ENCODE measurements at regions not wholly inside any gene's neighbourhood (a gene's known extent, or its start where the extent isn't known, plus 50 kb on each side); places are given as distances from the start of the nearest gene placed in this dataset.

DNA sequence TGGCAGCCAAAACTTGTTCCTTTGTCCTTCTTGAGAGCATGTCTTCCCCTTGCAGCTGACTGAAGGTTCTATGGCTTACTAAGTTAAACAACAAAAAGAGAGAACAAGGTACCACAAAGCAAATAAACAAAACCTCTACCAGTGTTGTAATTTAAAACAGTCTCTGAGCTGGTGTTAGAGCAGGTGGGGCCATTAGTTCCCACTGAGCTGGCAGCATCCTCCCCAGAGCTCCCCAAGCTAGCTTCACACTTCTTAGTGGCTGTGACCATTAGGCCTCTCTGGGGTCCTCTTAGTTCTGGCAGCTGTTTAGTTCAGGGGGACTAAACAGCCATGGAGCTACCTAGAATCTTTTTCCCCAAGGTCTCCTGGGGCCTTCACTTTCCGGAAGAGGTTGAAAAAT lies 128.6 kb upstream of the ELL2 start:
- H3K4me3 ChIP-seq (ENCODE audit: low read depth, low read length) = no peak overlapping the region
- DNase-seq (ENCODE audit: low read depth) = no peak

- no peak for DNase-seq (ENCODE audit: low read depth)
- H3K4me3 ChIP-seq (ENCODE audit: low read depth, low read length) = no peak overlapping the region
These were observed 127.3 kb upstream of the ELL2 start for GRCh38 chr5:96088706-96089498.

- no peak overlapping the region for H3K4me3 ChIP-seq (ENCODE audit: low read depth, low read length)
- DNase-seq (ENCODE audit: low read depth) = no peak
These were observed 126.3 kb upstream of the ELL2 start for GRCh38 chr5:96087939-96088338.

- DNase-seq (ENCODE audit: low read depth) = no peak
- H3K4me3 ChIP-seq (ENCODE audit: low read depth, low read length) = no peak overlapping the region
These were observed 123.3 kb upstream of the ELL2 start for GRCh38 chr5:96084874-96085506.

DNA sequence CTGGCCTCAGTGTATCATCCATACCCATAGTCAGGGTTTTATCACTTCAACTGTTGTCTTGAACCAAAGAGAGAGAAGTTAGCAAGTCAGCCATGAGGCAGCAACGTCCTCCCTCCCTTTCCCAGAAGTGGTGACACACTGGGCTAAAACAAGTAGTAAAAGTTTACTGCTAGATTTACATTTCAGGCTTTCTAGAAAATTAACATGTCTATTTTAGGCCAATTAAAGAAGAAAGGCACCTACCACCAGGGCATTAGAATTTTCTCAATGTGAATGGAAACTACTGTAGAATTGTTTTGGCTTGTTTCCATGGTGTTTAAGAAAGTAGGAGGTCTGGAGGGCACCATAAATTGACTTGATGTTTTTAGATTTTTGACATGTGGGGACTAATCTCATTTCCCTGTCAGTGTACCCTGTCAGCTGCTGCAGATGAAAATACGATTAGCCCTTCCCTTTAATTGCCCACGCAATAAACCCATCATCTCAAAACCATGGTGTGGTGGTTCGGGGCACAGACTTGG lies 121.8 kb upstream of the ELL2 start:
- no peak for DNase-seq (ENCODE audit: low read depth)
- no peak overlapping the region for H3K4me3 ChIP-seq (ENCODE audit: low read depth, low read length)

DNA sequence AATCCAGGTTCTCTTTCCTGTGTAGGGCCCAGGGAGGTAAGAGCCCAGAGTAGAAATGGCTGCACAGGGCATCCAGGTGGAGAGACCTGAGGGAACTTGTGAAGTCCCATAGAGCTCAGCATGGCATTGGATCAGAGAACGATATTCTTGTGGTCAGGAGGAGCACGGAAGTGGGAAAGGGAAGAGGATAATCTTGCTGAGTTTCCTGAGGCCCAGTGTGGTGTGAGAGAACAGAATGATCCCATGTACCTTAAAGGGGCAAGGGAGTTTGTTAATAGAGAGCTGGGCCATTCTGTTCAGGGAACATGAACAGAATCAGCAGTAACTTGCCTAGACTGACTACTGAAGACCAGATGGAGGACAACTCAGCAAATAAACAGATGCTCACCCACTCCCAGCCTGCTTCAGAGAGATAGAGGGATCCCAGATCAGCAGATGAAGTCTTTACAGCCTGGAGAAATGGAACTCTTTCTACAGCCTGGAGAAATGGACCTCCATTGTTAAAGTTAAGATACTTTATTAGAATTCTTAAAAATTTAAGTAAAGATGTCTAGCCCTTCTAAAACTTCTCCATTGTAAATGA lies 119.7 kb upstream of the ELL2 start:
- no peak for DNase-seq (ENCODE audit: low read depth)
- H3K4me3 ChIP-seq (ENCODE audit: low read depth, low read length) = no peak overlapping the region

GRCh38 chr5:96080557-96080956 lies 118.9 kb upstream of the ELL2 start:
- no peak for DNase-seq (ENCODE audit: low read depth)
- no peak overlapping the region for H3K4me3 ChIP-seq (ENCODE audit: low read depth, low read length)

GRCh38 chr5:96079962-96080361 lies 118.3 kb upstream of the ELL2 start:
- no peak overlapping the region for H3K4me3 ChIP-seq (ENCODE audit: low read depth, low read length)
- DNase-seq (ENCODE audit: low read depth) = no peak

GRCh38 chr5:96079075-96079474 lies 117.4 kb upstream of the ELL2 start:
- DNase-seq (ENCODE audit: low read depth) = peak; percentile 89
- H3K4me3 ChIP-seq (ENCODE audit: low read depth, low read length) = no peak overlapping the region

GRCh38 chr5:96076451-96076850 lies 114.8 kb upstream of the ELL2 start:
- no peak for DNase-seq (ENCODE audit: low read depth)
- no peak overlapping the region for H3K4me3 ChIP-seq (ENCODE audit: low read depth, low read length)

GRCh38 chr5:96075579-96076289 lies 114.1 kb upstream of the ELL2 start:
- no peak for DNase-seq (ENCODE audit: low read depth)
- H3K4me3 ChIP-seq (ENCODE audit: low read depth, low read length) = no peak overlapping the region

DNA sequence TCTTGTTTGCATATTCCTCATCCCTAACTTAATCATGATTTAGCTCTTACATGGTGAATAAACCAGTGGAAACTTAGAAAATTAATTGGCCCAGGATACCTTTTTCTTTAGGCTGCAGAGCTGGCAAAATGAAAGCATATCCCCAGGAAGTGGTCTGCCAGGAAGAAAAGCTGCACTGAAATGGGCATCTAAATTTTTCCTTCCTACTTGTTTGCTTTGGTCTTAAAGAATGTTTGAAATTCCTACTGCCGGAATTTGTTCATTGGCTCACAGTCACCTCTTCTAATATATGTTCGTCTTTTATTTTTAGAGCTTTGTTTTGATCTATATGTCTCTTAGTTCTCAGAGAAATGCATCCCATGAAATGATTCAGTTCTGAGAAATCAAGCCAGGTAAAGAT lies 113.2 kb upstream of the ELL2 start:
- H3K4me3 ChIP-seq (ENCODE audit: low read depth, low read length) = no peak overlapping the region
- DNase-seq (ENCODE audit: low read depth) = no peak

DNA sequence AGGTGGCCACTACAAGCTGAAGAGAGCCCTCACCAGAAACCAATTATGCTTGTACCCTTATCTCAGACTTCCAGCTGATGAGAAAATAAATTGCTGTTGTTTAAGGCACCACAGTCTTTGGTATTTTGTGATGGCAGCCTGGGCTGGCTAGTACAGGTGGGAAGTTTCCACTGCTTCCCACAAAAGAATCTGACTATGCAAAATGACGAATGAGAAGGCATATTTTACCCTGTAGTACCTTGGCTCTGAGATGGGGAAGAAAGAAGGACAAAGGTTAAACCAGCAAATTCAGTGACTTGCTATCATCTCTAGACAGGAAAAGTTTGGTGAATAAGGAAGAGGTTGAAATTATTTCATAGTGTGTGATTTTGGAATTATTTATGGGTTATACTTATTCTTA lies 112.8 kb upstream of the ELL2 start:
- no peak overlapping the region for H3K4me3 ChIP-seq (ENCODE audit: low read depth, low read length)
- DNase-seq (ENCODE audit: low read depth) = no peak

DNA sequence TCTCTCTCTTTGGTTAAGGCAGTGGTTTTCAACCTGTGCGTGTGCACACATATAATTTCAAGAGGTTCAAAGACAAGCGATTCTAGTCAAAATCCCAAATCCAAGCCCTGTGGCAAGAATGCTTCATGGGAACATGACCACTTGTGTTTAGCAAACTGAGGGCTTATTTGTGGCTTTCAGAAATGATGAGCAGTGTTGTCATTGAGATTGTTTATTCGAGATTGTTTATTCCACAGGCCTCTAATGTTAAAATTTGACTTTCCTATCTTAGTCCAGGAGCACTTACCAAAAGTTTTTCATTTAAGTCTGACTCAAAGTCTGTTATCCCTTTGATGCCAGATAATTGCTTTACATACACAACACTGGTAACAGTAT lies 111.1 kb upstream of the ELL2 start:
- no peak overlapping the region for H3K4me3 ChIP-seq (ENCODE audit: low read depth, low read length)
- DNase-seq (ENCODE audit: low read depth) = no peak

- DNase-seq (ENCODE audit: low read depth) = no peak
These were observed 110.6 kb upstream of the ELL2 start for GRCh38 chr5:96072138-96072790.

GRCh38 chr5:96070622-96071225 lies 109.1 kb upstream of the ELL2 start:
- H3K4me3 ChIP-seq (ENCODE audit: low read depth, low read length) = no peak overlapping the region
- no peak for DNase-seq (ENCODE audit: low read depth)

More at GRCh38 chr5:96072138-96072790, 110.6 kb upstream of the ELL2 start:
- H3K4me3 ChIP-seq (ENCODE audit: low read depth, low read length) = no peak overlapping the region

GRCh38 chr5:96067894-96068614 lies 106.4 kb upstream of the ELL2 start:
- H3K4me3 ChIP-seq (ENCODE audit: low read depth, low read length) = no peak overlapping the region
- peak; percentile 70 for DNase-seq (ENCODE audit: low read depth)

DNA sequence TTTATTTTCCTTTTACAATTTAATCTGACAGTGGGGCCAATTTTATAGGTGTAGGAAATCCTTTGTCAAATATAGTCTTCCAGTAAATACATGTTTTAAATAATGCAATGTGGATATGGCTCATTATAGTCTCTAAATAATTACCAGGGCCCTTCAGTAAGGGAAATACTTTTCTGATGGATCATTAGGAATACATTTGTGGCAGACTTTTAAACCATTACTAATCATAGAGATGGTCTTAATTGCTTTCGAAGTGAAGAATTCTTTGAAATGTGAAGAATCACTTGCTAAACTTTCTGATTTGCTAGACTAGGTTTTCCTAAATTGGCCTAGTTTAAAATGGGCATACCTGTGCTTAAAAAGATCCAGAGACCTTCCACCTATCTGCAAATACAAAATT lies 105.6 kb upstream of the ELL2 start:
- H3K4me3 ChIP-seq (ENCODE audit: low read depth, low read length) = no peak overlapping the region
- DNase-seq (ENCODE audit: low read depth) = no peak

DNA sequence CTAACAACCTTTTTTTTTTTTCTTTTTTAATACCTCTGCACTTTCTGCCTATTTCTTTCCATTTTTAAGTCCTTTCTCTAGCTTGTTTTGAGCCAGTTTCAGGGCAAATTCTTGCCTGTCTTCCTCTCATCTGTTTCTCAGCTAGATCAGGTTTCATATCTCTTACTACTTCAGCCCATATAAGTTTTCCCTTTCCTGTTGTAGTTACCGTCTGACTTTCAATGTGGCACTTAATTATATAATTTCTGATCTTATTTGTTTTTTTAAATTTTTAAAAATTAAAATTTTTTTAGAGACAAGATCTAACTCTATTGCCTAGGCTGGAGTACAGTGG lies 104.7 kb upstream of the ELL2 start:
- DNase-seq (ENCODE audit: low read depth) = no peak
- no peak overlapping the region for H3K4me3 ChIP-seq (ENCODE audit: low read depth, low read length)
